Smooth muscle cell (in vitro differentiated cells): ENCODE measurements at regions not wholly inside any gene's neighbourhood (a gene's known extent, or its start where the extent isn't known, plus 50 kb on each side); places are given as distances from the start of the nearest gene placed in this dataset.

ENCODE experiments used
- DNase-seq: peaks from one replicate; lab custom pipeline; 2025; ENCODE audit not compliant: unreplicated experiment; lab: John Stamatoyannopoulos, UW
- H2AFZ ChIP-seq: fragments of 200-600 bp; sonication (generic); 2 replicates; pipeline ENCODE4 v1.6.0; 2016; ENCODE audit warnings: antibody characterized with exemption, low read depth, mild to moderate bottlenecking
- H3F3A ChIP-seq: fragments of 200-600 bp; sonication (generic); 2 replicates; pipeline ENCODE4 v1.6.0; 2017; ENCODE audit warnings: antibody characterized with exemption, low read depth
- H3K27ac ChIP-seq: fragments of 200-600 bp; sonication (generic); 2 replicates; pipeline ENCODE4 v1.5.1; 2016; ENCODE audit warnings: low read depth, mild to moderate bottlenecking
- H3K27me3 ChIP-seq: fragments of 200-600 bp; sonication (generic); 2 replicates; pipeline ENCODE4 v1.6.1; 2016; ENCODE audit warnings: low read depth, mild to moderate bottlenecking
- H3K36me3 ChIP-seq: fragments of 200-600 bp; sonication (generic); 2 replicates; pipeline ENCODE4 v1.5.1; 2016; ENCODE audit warnings: low read depth
- H3K4me1 ChIP-seq: fragments of 200-600 bp; sonication (generic); 2 replicates; pipeline ENCODE4 v1.5.1; 2016; ENCODE audit warnings: low read depth
- H3K4me2 ChIP-seq: fragments of 200-600 bp; sonication (generic); 2 replicates; pipeline ENCODE4 v1.6.0; 2016; ENCODE audit warnings: mild to moderate bottlenecking
- H3K4me3 ChIP-seq: fragments of 200-600 bp; sonication (generic); 2 replicates; pipeline ENCODE4 v1.5.1; 2016; ENCODE audit warnings: mild to moderate bottlenecking
- H3K79me2 ChIP-seq: fragments of 200-600 bp; sonication (generic); 2 replicates; pipeline ENCODE4 v1.6.0; 2016; ENCODE audit warnings: low read depth, mild to moderate bottlenecking
- H3K9ac ChIP-seq: fragments of 200-600 bp; sonication (generic); 2 replicates; pipeline ENCODE4 v1.6.0; 2016; ENCODE audit warnings: low read depth
- H3K9me3 ChIP-seq: fragments of 200-600 bp; sonication (generic); replicated peaks from 2 replicates; pipeline ENCODE4 v1.5.1; 2016; ENCODE audit warnings: low read depth
- H4K20me1 ChIP-seq: fragments of 200-600 bp; sonication (generic); 2 replicates; pipeline ENCODE4 v1.6.0; 2016; ENCODE audit warnings: low read depth
- WGBS: methylation state at CpG from one replicate; pipeline ENCODE4 v1.1.7; 2016; ENCODE audit warnings: low lambda C conversion rate; 5-methylcytosine and 5-hydroxymethylcytosine counted together
- TF ChIP-seq, protein P1 (sequence below): fragments of 200-600 bp; sonication (generic); IDR thresholded peaks from 2 replicates; pipeline ENCODE4 v1.5.1; 2017; ENCODE audit warnings: borderline replicate concordance, mild to moderate bottlenecking, antibody characterized with exemption; ENCODE audit not compliant: insufficient read depth, poor library complexity, severe bottlenecking

DNA sequence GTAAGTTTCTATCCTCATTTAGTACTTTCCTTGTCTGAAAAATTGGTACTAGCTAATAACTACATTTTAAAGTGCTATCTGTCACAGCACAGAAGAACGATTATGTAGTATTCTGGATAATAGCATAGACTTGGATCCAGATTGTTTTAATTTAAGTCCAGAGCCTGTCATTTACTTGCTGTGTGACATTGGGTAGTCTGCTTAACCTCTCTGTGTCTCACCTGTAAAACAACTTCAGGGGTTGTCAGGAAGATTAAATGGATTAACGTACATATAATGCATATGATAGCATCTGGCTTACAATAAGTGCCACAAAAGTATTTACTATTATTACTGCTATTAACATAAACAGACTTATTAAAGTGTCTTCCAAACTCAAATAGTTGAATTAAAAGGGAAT lies 1221.4 kb downstream of the GATA3 start:
- H3K4me3 ChIP-seq = no peak overlapping the region
- no peaks in the 10 kb centered on the region for H3K4me1 ChIP-seq
- H3K9me3 ChIP-seq = no peaks in the 10 kb centered on the region
- H3K79me2 ChIP-seq = no peaks in the 10 kb centered on the region
- no peaks in the 10 kb centered on the region for H4K20me1 ChIP-seq
- H3K4me2 ChIP-seq = no peak overlapping the region
- peaks cover 7% of the 10 kb centered on the region for H3K27me3 ChIP-seq
- H3K9ac ChIP-seq = no peak overlapping the region
- TF ChIP-seq, protein P1, sequence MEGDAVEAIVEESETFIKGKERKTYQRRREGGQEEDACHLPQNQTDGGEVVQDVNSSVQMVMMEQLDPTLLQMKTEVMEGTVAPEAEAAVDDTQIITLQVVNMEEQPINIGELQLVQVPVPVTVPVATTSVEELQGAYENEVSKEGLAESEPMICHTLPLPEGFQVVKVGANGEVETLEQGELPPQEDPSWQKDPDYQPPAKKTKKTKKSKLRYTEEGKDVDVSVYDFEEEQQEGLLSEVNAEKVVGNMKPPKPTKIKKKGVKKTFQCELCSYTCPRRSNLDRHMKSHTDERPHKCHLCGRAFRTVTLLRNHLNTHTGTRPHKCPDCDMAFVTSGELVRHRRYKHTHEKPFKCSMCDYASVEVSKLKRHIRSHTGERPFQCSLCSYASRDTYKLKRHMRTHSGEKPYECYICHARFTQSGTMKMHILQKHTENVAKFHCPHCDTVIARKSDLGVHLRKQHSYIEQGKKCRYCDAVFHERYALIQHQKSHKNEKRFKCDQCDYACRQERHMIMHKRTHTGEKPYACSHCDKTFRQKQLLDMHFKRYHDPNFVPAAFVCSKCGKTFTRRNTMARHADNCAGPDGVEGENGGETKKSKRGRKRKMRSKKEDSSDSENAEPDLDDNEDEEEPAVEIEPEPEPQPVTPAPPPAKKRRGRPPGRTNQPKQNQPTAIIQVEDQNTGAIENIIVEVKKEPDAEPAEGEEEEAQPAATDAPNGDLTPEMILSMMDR = no peak
- H3K27ac ChIP-seq = no peak overlapping the region
- H2AFZ ChIP-seq = no peak overlapping the region
- H3K36me3 ChIP-seq = no peaks in the 10 kb centered on the region
- DNase-seq = no peak
- 76% methylated on average over 2 of the region's 2 CpGs for WGBS
- no peaks in the 10 kb centered on the region for H3F3A ChIP-seq

DNA sequence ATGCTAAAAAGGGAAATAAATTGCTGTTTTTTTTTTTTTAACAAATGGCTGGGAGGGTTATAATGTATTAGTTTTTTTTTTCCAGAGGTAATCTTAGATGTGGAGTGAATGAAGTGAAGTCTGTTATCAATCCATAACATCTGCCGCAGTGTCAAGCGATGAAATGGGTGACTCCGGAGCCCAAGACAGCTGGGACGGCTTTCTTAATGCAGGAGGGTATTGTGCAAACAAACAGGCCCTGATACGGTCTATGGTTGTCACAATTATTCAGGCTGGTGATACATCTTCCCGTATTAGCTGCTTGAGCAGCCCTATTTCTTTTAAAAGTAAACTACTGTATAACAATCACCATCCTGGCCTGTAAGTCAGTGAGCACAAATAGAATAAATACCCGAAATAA lies 1231.2 kb downstream of the GATA3 start:
- Histone ChIP-seq H3K36me3 (no peaks in the 10 kb centered on the region), H2AFZ (no peak overlapping the region), H3K4me2 (no peak overlapping the region), H3K79me2 (no peaks in the 10 kb centered on the region), H4K20me1 (no peaks in the 10 kb centered on the region), H3F3A (no peaks in the 10 kb centered on the region), H3K4me3 (no peak overlapping the region), H3K9me3 (no peaks in the 10 kb centered on the region), H3K27me3 (no peaks in the 10 kb centered on the region), H3K27ac (no peak overlapping the region), H3K9ac (no peak overlapping the region), H3K4me1 (no peaks in the 10 kb centered on the region)
- TF ChIP-seq, protein P1 = no peak
- WGBS = 88% methylated on average over 7 of the region's 7 CpGs
- no peak for DNase-seq

DNA sequence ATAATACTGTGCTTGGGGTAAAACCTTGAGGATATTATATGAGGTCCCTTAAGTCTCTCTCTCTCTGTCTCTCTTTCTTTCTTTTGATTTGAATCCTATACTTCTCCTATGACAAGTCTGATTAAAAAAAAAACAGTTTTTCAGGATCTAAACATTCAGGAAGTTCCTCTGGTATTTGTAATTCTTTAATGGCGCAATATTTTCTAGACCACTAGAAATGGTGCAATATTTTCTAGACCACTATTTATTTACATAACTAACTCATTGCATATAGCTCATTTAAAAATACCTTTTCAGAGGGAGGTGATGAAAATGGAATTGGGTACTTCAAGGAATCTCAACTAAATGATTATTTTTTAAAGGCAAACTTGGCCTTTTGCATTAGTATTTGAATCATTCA lies 1235.3 kb downstream of the GATA3 start:
- no peak overlapping the region for H2AFZ ChIP-seq
- H3K4me2 ChIP-seq = no peak overlapping the region
- no peak for DNase-seq
- no peak overlapping the region for H3K27ac ChIP-seq
- no peaks in the 10 kb centered on the region for H3K9me3 ChIP-seq
- no peaks in the 10 kb centered on the region for H3K4me1 ChIP-seq
- H3K36me3 ChIP-seq = no peaks in the 10 kb centered on the region
- no peaks in the 10 kb centered on the region for H3K79me2 ChIP-seq
- no peak overlapping the region for H3K9ac ChIP-seq
- no peaks in the 10 kb centered on the region for H3K27me3 ChIP-seq
- 100% methylated on average over 1 of the region's 1 CpG for WGBS
- H3F3A ChIP-seq = no peaks in the 10 kb centered on the region
- TF ChIP-seq, protein P1 = no peak
- no peak overlapping the region for H3K4me3 ChIP-seq
- H4K20me1 ChIP-seq = no peaks in the 10 kb centered on the region

DNA sequence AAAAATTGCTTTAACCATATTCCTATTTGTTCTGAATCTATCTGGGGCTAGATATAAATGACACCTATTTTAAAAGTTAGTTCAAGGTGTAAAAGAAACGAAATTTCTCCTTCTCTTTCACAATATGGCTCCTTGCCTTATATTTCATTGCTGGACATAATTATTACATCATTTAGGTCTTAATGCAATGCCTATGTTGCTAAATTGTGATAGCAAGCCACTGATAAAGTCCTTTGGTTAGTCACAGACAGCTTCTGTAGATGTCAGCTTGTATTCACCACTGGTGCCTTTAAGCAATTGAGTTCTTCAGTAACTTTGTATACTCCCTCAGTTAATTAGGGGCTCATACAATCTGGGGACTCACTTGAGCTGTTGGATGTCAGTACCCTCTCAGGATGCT lies 1236.6 kb downstream of the GATA3 start:
- Histone ChIP-seq H4K20me1 (no peaks in the 10 kb centered on the region), H3F3A (no peaks in the 10 kb centered on the region), H3K27me3 (no peaks in the 10 kb centered on the region), H3K4me1 (no peaks in the 10 kb centered on the region), H3K36me3 (no peaks in the 10 kb centered on the region), H3K27ac (no peak overlapping the region), H3K9ac (no peak overlapping the region), H2AFZ (no peak overlapping the region), H3K4me2 (no peak overlapping the region), H3K79me2 (no peaks in the 10 kb centered on the region), H3K9me3 (no peaks in the 10 kb centered on the region), H3K4me3 (no peak overlapping the region)
- TF ChIP-seq, protein P1 = no peak
- WGBS = 71% methylated on average over 1 of the region's 1 CpG
- no peak for DNase-seq
